Keratinocyte (primary cell): ENCODE measurements at regions not wholly inside any gene's neighbourhood (a gene's known extent, or its start where the extent isn't known, plus 50 kb on each side); places are given as distances from the start of the nearest gene placed in this dataset.

Source experiments
- DNase-seq: peaks from one replicate; pipeline ENCODE4 v3.0.0-alpha.2; 2011; ENCODE audit warnings: low read depth, missing footprints, low spot score
- FAIRE-seq: peaks from 2 replicates; lab custom pipeline; 2011; peaks lifted over from hg19 to GRCh38; lab: Jason Lieb, UNC
- H2AFZ ChIP-seq: 2 replicates; pipeline ENCODE4 v1.6.0; 2012; ENCODE audit warnings: low read length, control low read depth, inconsistent platforms; ENCODE audit not compliant: control insufficient read depth
- H3K27ac ChIP-seq: 2 replicates; pipeline ENCODE4 v1.5.1; 2011; ENCODE audit warnings: low read length; ENCODE audit not compliant: control insufficient read depth, insufficient read depth
- H3K27me3 ChIP-seq: 3 replicates; pipeline ENCODE4 v1.6.0; 2011; ENCODE audit warnings: low read length; ENCODE audit not compliant: control insufficient read depth, insufficient read depth; ENCODE audit errors: extremely low read depth
- H3K36me3 ChIP-seq, 2 experiments: 2 replicates in 1 of 2; 3 replicates in 1 of 2; pipeline ENCODE4 v1.5.1; 2011; ENCODE audit warnings: low read length in 2 of 2, mild to moderate bottlenecking in 1 of 2; ENCODE audit not compliant: control insufficient read depth in 2 of 2, insufficient read depth in 2 of 2; ENCODE audit errors: extremely low read depth in 1 of 2
- H3K4me1 ChIP-seq: 3 replicates; pipeline ENCODE4 v1.5.1; 2011; ENCODE audit warnings: low read length; ENCODE audit not compliant: control insufficient read depth, insufficient read depth; ENCODE audit errors: extremely low read depth
- H3K4me2 ChIP-seq: 3 replicates; pipeline ENCODE4 v1.6.0; 2011; ENCODE audit warnings: low read depth, low read length; ENCODE audit not compliant: control insufficient read depth, insufficient read depth; ENCODE audit errors: extremely low read depth
- H3K4me3 ChIP-seq, 3 experiments: fragments of 200-600 bp in 1 of 3; sonication (generic) in 1 of 3; 2 replicates in 2 of 3; 3 replicates in 1 of 3; pipeline ENCODE4 v1.5.1; 2011 to 2016; ENCODE audit warnings: low read length in 3 of 3, mild to moderate bottlenecking in 3 of 3, control low read depth in 2 of 3, inconsistent platforms in 1 of 3, low read depth in 1 of 3, mixed read lengths in 1 of 3, mixed run types in 1 of 3, moderate library complexity in 1 of 3; ENCODE audit not compliant: control insufficient read depth in 2 of 3, insufficient read depth in 2 of 3; ENCODE audit errors: extremely low read depth in 1 of 3
- H3K79me2 ChIP-seq: 2 replicates; pipeline ENCODE4 v1.6.0; 2012; ENCODE audit warnings: low read length; ENCODE audit not compliant: control insufficient read depth, insufficient read depth
- H3K9ac ChIP-seq: 3 replicates; pipeline ENCODE4 v1.6.0; 2011; ENCODE audit warnings: low read length; ENCODE audit not compliant: control insufficient read depth, insufficient read depth; ENCODE audit errors: extremely low read depth
- H3K9me1 ChIP-seq: 3 replicates; pipeline ENCODE4 v1.6.0; 2011; ENCODE audit warnings: low read length; ENCODE audit not compliant: control insufficient read depth, insufficient read depth; ENCODE audit errors: extremely low read depth
- H3K9me3 ChIP-seq: 2 replicates; pipeline ENCODE4 v1.5.1; 2012; ENCODE audit warnings: low read depth, low read length; ENCODE audit not compliant: control insufficient read depth
- H4K20me1 ChIP-seq: 3 replicates; pipeline ENCODE4 v1.6.0; 2011; ENCODE audit warnings: low read length; ENCODE audit not compliant: control insufficient read depth, insufficient read depth; ENCODE audit errors: extremely low read depth
- CTCF ChIP-seq, 3 experiments: IDR thresholded peaks in 1 of 3; conservative IDR thresholded peaks in 1 of 3; optimal IDR thresholded peaks in 1 of 3; 2 replicates in 2 of 3; 3 replicates in 1 of 3; pipeline versions ENCODE3 to v1.5.1; 2011; ENCODE audit warnings: low read length in 3 of 3, mild to moderate bottlenecking in 3 of 3, moderate library complexity in 2 of 3, control low read depth in 1 of 3, inconsistent platforms in 1 of 3; ENCODE audit not compliant: insufficient read depth in 2 of 3; ENCODE audit errors: extremely low read depth in 1 of 3
- EZH2 ChIP-seq: IDR thresholded peaks from one replicate; pipeline ENCODE4 v1.6.1; 2012; ENCODE audit warnings: inconsistent platforms, mild to moderate bottlenecking, low read length, moderate library complexity
- dilution Hi-C: fragments of 300-500 bp; cut with MboI; formaldehyde crosslinking; loops from one replicate; pipeline ENCODE4 v1.7.0; 2020; ENCODE audit warnings: low sequenced_read_pairs; ENCODE audit not compliant: extremely low pct_ligation_motif_present

- Histone ChIP-seq H3K4me3 (no peak overlapping the region), H3K4me2 (no peak overlapping the region), H3K9ac (no peak overlapping the region), H3K9me1 (no peaks in the 10 kb centered on the region), H3K79me2 (no peaks in the 10 kb centered on the region), H3K4me1 (no peaks in the 10 kb centered on the region), H3K27ac (no peak overlapping the region), H3K9me3 (no peaks in the 10 kb centered on the region), H2AFZ (no peak overlapping the region), H4K20me1 (no peaks in the 10 kb centered on the region), H3K27me3 (no peaks in the 10 kb centered on the region), H3K36me3 (no peaks in the 10 kb centered on the region)
- dilution Hi-C loops: no loop called here
- no peak for FAIRE-seq
- TF ChIP-seq CTCF (optimal IDR thresholded peaks at IDR 0.05 in 1 of 3, IDR thresholded peaks at IDR 0.05 in 1 of 3, conservative IDR thresholded peaks at IDR 0.05 in 1 of 3; ENCODE audit: extremely low read depth in 1 of 3, insufficient read depth in 2 of 3, low read length in 3 of 3) (no peak), EZH2 (no peak)
- DNase-seq: no peak
These were observed 86.4 kb upstream of the ELMO1 start for GRCh38 chr7:37534893-37535610.

- H3K4me1 ChIP-seq: no peaks in the 10 kb centered on the region
- H3K27ac ChIP-seq: no peak overlapping the region
- no peak overlapping the region for H2AFZ ChIP-seq
- no peaks in the 10 kb centered on the region for H3K9me1 ChIP-seq
- no peaks in the 10 kb centered on the region for H3K9me3 ChIP-seq
- H3K79me2 ChIP-seq: no peaks in the 10 kb centered on the region
- dilution Hi-C loops: no loop called here
- no peaks in the 10 kb centered on the region for H3K36me3 ChIP-seq
- no peaks in the 10 kb centered on the region for H3K27me3 ChIP-seq
- no peak overlapping the region for H3K4me2 ChIP-seq
- TF ChIP-seq CTCF (optimal IDR thresholded peaks at IDR 0.05 in 1 of 3, IDR thresholded peaks at IDR 0.05 in 1 of 3, conservative IDR thresholded peaks at IDR 0.05 in 1 of 3; ENCODE audit: extremely low read depth in 1 of 3, insufficient read depth in 2 of 3, low read length in 3 of 3): no peak
- TF ChIP-seq EZH2: no peak
- FAIRE-seq (no peak), DNase-seq (no peak)
- H3K9ac ChIP-seq: no peak overlapping the region
- no peaks in the 10 kb centered on the region for H4K20me1 ChIP-seq
- no peak overlapping the region for H3K4me3 ChIP-seq
These were observed 87.2 kb upstream of the ELMO1 start for GRCh38 chr7:37535841-37536240.
